ENCODE measurements at regions not wholly inside any gene's neighbourhood (a gene's known extent, or its start where the extent isn't known, plus 50 kb on each side); places are given as distances from the start of the nearest gene placed in this dataset.

- TF ChIP-seq BHLHE40 (IDR thresholded peaks at IDR 0.05; ENCODE audit: borderline replicate concordance) (no peak), HDGF (IDR thresholded peaks at IDR 0.05; ENCODE audit: borderline replicate concordance) (no peak), SP1 (IDR thresholded peaks at IDR 0.05) (no peak), ARNT (IDR thresholded peaks at IDR 0.05) (no peak), FOXM1 (IDR thresholded peaks at IDR 0.05; ENCODE audit: borderline replicate concordance) (no peak), CTBP1 (IDR thresholded peaks at IDR 0.05; ENCODE audit: borderline replicate concordance) (no peak), NFRKB (IDR thresholded peaks at IDR 0.05) (no peak), FOXK2 (IDR thresholded peaks at IDR 0.05) (no peak), ELF4 (IDR thresholded peaks at IDR 0.05) (no peak)
Measured at GRCh38 chr11:37450613-37451012, 852.6 kb upstream of the RAG2 start.
